ENCODE measurements at regions not wholly inside any gene's neighbourhood (a gene's known extent, or its start where the extent isn't known, plus 50 kb on each side); places are given as distances from the start of the nearest gene placed in this dataset.

- DNase-seq = no peak
These were observed 526.1 kb downstream of the BNC2 start for GRCh38 chr9:16344343-16344742.

- DNase-seq = no peak
These were observed 524.6 kb downstream of the BNC2 start for GRCh38 chr9:16345902-16346301.

- no peak for DNase-seq
These were observed 522.6 kb downstream of the BNC2 start for GRCh38 chr9:16347886-16348285.

- no peak for DNase-seq
These were observed 521.9 kb downstream of the BNC2 start for GRCh38 chr9:16348531-16348930.

DNA sequence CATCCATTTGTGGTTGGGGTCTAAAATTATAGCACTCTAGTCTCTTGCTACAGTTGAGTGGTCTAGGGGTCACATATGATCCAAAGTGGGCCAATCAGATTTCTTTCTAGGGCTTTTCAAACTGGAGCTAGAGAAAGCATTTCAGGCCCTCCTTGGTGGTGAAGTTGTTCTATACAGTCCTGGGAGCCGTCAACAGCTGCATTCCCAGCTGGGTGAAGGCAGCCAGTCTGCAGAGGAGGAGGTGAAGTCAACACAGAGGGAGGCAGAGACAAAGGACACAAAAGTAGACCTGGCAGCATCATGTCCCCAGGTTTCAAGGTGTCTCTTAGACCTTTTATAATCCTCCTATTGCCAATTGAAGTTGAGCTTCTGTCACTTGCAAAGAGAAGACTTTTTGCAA, 518.2 kb downstream of the BNC2 start:
- DNase-seq = no peak

DNA sequence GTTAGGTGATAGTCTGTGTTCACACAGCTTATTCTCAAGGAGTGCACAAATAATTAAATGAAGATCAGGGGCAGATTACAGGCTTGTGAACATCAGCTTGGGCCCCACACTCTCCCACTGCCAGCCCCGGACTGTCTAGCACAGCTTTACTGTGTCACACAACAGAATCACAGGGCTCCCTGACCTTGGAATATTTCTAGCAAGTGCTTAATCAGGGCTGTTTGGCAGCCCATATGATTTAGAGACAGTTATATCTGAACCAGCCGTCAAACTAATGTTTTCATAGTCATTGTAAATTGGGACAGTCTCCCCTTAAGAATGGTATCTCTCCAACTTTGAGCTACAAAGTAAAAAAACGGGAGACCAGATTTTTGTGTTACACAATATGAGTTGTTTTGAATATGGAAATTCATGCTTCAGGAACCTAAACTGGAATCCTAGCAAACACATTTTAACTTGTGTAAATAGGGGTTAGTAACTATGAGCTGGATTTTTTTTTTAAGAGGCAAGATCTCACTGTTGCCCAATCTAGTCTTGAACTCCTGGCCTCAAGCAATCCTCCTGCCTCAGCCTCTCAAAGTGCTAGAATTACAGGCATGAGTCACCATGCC, 517.6 kb downstream of the BNC2 start:
- no peak for DNase-seq

DNA sequence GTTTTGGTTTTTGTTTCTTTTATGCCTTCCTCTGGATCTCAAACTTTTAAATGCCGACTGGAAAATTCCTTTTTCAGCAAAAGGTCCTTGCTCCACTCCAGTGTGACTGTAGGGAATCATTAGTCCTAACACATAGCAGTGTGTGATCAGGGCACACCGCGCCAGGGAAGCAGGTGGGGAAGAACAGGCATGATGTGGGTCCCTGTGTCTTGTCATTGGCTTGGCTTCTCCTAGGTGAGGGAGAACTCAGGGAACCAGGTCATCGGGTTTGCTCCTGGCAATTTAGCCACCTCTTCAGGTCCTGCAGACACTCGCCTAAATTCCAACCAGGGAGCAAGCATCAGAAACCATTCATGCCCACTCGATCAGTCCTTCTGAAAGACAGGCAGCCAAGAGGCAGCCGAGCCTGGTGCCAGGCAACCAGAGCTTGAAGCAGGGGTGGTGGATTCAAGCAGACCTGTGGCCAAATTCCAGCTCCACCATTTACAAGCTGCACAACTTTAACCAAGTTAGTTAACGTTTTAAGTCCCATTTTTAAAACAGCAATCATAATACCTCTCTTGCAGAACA, 514.2 kb downstream of the BNC2 start:
- DNase-seq = no peak

DNA sequence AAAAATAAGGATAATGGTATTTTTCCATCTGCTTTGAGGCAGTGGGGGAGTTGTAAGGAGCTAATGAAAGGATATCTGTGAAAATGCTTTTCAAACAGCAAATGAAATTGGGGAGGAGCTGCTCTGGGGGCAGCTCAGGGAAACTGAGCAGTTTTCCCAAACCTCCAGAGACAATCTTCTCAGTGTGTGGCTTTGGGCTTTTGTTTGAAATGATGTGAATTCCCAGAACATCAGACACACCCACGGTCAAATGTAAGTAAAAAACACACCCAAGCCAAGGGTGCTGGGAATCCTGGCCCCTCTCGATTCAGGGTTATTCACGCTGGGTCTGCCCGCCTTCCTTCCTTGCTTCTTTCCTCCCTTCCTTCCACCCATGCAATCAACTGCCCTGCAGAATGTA, 512.6 kb downstream of the BNC2 start:
- no peak for DNase-seq

- no peak for DNase-seq
These were observed 511.7 kb downstream of the BNC2 start for GRCh38 chr9:16358751-16359150.
